T-cell (primary cell): ENCODE measurements at regions not wholly inside any gene's neighbourhood (a gene's known extent, or its start where the extent isn't known, plus 50 kb on each side); places are given as distances from the start of the nearest gene placed in this dataset.

Source experiments
- ATAC-seq, 4 experiments: fragments of 200-7000 bp in 3 of 4; fragments of 150-1000 bp in 1 of 4; cut with Tn5 transposase; replicated peaks in 1 of 4; 1 replicate in 3 of 4; 2 replicates in 1 of 4; pipeline ENCODE4 v1.10.0; 2021; ENCODE audit warnings: moderate library complexity in 3 of 4, mild to moderate bottlenecking in 2 of 4, moderate number of reproducible peaks in 1 of 4
- CTCF ChIA-PET, 2 donors: fragments of 300-600 bp; sonication (Branson Sonifier 250); formaldehyde crosslinking; loops; one replicate each; lab custom pipeline; 2022; ENCODE audit warnings: antibody characterized with exemption in 2 of 2; lab: Charles Lee
- POLR2A ChIA-PET, 2 donors: fragments of 300-600 bp; sonication (Branson Sonifier 250); formaldehyde crosslinking; loops; one replicate each; lab custom pipeline; 2022; ENCODE audit warnings: antibody characterized with exemption in 2 of 2; lab: Charles Lee
- DNase-seq, 35 experiments: peaks; one replicate each; pipeline versions ENCODE4 v3.0.0 to v3.0.0-alpha.2; 2013 to 2023
- H3K27ac ChIP-seq: one replicate; pipeline ENCODE4 v1.5.1; 2013; ENCODE audit warnings: low read length
- H3K27me3 ChIP-seq, 2 experiments: replicated peaks in 1 of 2; 1 replicate in 1 of 2; 2 replicates in 1 of 2; pipeline versions ENCODE4 v1.6.1 to v1.7.0; 2013; ENCODE audit warnings: low read length in 1 of 2, mixed read lengths in 1 of 2; ENCODE audit not compliant: control insufficient read depth in 2 of 2, insufficient read depth in 2 of 2; ENCODE audit errors: extremely low read depth in 1 of 2
- H3K36me3 ChIP-seq, 2 donors: 1 replicate in 1 of 2; 2 replicates in 1 of 2; pipeline versions ENCODE4 v1.6.1 to v1.7.0; 2013; ENCODE audit warnings: low read length in 1 of 2; ENCODE audit not compliant: control insufficient read depth in 2 of 2, insufficient read depth in 1 of 2; ENCODE audit errors: extremely low read depth in 1 of 2
- H3K4me1 ChIP-seq, 2 experiments: 1 replicate in 1 of 2; 2 replicates in 1 of 2; pipeline versions ENCODE4 v1.6.1 to v1.7.0; 2013; ENCODE audit warnings: low read length in 2 of 2, mixed read lengths in 1 of 2; ENCODE audit not compliant: insufficient read depth in 2 of 2, control insufficient read depth in 1 of 2; ENCODE audit errors: extremely low read depth in 1 of 2
- H3K4me3 ChIP-seq, 2 donors: 1 replicate in 1 of 2; 2 replicates in 1 of 2; pipeline versions ENCODE4 v1.5.1 to v1.7.0; 2013; ENCODE audit warnings: mild to moderate bottlenecking in 2 of 2, low read length in 1 of 2, moderate library complexity in 1 of 2; ENCODE audit not compliant: control insufficient read depth in 1 of 2; ENCODE audit errors: extremely low read depth in 1 of 2
- H3K9me3 ChIP-seq: 2 replicates; pipeline ENCODE4 v1.7.0; 2013
- H3K27ac Mint-ChIP-seq, 2 donors: one replicate each; pipeline ENCODE4 v1.8.0; 2020 to 2021; ENCODE audit warnings: mild to moderate bottlenecking in 2 of 2, mixed read lengths in 2 of 2
- H3K27me3 Mint-ChIP-seq, 2 donors: one replicate each; pipeline ENCODE4 v1.8.0; 2021 to 2022; ENCODE audit warnings: mixed read lengths in 2 of 2
- H3K36me3 Mint-ChIP-seq: one replicate; pipeline ENCODE4 v1.8.0; 2021; ENCODE audit warnings: mixed read lengths
- H3K4me1 Mint-ChIP-seq, 3 donors: one replicate each; pipeline ENCODE4 v1.8.0; 2020 to 2022; ENCODE audit warnings: mixed read lengths in 3 of 3, mild to moderate bottlenecking in 1 of 3
- H3K4me3 Mint-ChIP-seq, 3 donors: one replicate each; pipeline ENCODE4 v1.8.0; 2020 to 2022; ENCODE audit warnings: mild to moderate bottlenecking in 3 of 3, mixed read lengths in 3 of 3, moderate library complexity in 3 of 3
- H3K9me3 Mint-ChIP-seq, 3 donors: one replicate each; pipeline ENCODE4 v1.8.0; 2020 to 2022; ENCODE audit warnings: mixed read lengths in 3 of 3
- WGBS: methylation state at CpG from one replicate; pipeline ENCODE4 v1.1.5; 2013; ENCODE audit warnings: missing lambda C conversion rate; ENCODE audit not compliant: insufficient coverage; 5-methylcytosine and 5-hydroxymethylcytosine counted together

DNA sequence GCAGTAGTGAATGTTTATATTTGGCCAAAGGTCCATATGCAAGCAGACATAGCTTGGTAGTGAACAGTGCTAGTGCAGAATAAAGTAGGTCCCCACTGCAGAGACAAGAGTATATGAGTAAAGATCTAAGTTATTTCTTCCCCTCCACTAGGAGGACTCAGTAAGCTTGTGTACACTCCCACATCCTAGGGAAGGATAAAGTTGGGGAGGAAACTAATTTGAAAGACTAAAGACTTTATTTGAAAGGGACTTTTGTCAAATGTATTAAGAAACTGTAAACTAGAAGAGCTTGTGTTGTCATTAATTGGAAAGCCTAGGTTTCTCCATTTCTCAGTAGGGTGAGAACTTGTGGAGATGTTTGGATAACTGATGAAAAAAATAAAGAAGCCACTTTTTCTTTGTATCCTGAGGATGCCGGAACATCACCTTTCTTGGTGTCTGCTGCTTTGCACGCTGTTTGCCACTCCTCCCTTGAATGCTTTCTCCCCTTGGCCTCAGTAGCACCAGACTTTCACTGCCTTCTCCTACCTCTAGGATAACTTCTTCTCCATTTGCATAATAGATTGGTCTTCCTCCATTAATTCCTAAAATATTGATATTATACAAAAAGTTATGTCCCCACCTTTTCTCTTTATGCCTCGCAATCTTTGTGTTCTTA is 329.0 kb downstream of the PARP8 start:
- peaks cover 0 to 8% of the 10 kb centered on the region in 2 experiments for H3K27me3 ChIP-seq
- Mint-ChIP-seq H3K4me3 (no peak overlapping the region), H3K27ac (no peak overlapping the region), H3K27me3 (peaks cover 8 to 10% of the 10 kb centered on the region in 2 donors), H3K4me1 (no peaks in the 10 kb centered on the region), H3K9me3 (no peaks in the 10 kb centered on the region), H3K36me3 (no peaks in the 10 kb centered on the region)
- ATAC-seq (no peak), DNase-seq (no peak)
- 75% methylated on average over 2 of the region's 3 CpGs for WGBS
- H3K9me3 ChIP-seq = no peaks in the 10 kb centered on the region
- H3K4me3 ChIP-seq = no peak overlapping the region
- no peaks in the 10 kb centered on the region for H3K36me3 ChIP-seq
- no peak overlapping the region for H3K27ac ChIP-seq
- POLR2A ChIA-PET = no interaction called here
- CTCF ChIA-PET = no interaction called here
- H3K4me1 ChIP-seq = no peaks in the 10 kb centered on the region

DNA sequence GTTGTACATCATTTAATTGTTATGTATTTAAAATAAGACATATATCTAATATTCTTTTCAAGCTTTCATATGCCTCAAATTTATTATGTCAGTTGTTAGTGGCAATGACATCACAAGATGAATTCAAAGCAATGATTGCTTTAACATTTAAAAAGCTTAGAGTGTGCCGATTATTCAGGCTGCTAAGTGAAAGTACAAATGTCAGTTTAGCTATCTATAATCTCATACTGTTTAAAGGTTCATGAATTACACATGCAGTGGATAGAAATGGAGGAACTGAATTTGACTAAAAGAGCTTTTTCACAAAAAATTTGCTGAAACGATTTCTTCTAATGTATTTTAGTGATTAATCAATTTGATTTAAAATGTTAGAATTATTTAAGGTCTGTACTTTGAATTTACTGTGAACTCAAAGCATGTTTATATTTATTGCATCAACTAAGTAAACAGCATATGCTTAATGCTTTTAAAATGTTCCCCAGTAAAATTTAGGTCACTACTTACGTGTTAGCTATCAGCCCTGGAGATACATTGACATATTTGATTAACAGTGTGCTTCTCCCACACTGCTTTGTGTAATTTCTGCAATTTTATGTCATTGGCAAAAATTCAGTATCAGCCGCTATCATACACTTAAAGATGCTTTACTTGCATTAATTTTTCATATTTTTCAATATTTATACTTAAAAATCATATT is 334.9 kb downstream of the PARP8 start:
- H3K9me3 ChIP-seq = no peaks in the 10 kb centered on the region
- peaks cover 4 to 6% of the 10 kb centered on the region in 2 donors for H3K27me3 Mint-ChIP-seq
- no peaks in the 10 kb centered on the region for H3K4me1 ChIP-seq
- CTCF ChIA-PET = no interaction called here
- H3K27me3 ChIP-seq = no peaks in the 10 kb centered on the region
- H3K4me3 ChIP-seq = no peak overlapping the region
- no CpG with 5 or more reads among the region's 4 CpGs for WGBS
- no peak overlapping the region for H3K27ac Mint-ChIP-seq
- no peak for DNase-seq
- ATAC-seq = no peak
- no peaks in the 10 kb centered on the region for H3K36me3 ChIP-seq
- no peaks in the 10 kb centered on the region for H3K36me3 Mint-ChIP-seq
- no peak overlapping the region for H3K27ac ChIP-seq
- H3K4me3 Mint-ChIP-seq = no peak overlapping the region
- H3K9me3 Mint-ChIP-seq = no peaks in the 10 kb centered on the region
- POLR2A ChIA-PET = no interaction called here
- H3K4me1 Mint-ChIP-seq = no peaks in the 10 kb centered on the region

DNA sequence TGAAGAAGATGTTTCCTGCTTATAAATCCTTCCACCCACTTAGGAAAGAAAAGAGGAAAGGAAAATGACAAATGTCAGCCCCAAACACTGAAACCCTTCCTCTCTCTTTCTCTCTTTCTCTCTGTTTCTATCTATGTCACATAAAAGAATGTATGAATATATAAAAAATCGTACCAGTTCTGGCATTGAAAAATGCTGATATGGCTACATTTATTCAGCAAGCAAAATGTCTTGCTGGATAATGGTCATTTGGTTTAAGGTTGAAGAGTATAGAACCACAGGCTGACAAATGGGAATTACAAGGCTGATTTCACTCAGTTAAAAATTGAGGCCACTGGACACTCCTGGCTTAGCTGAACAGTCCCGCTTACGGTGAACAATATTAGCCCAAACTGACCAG is 335.9 kb downstream of the PARP8 start:
- Histone ChIP-seq H3K4me3 (no peak overlapping the region), H3K27me3 (no peaks in the 10 kb centered on the region), H3K9me3 (no peaks in the 10 kb centered on the region), H3K27ac (no peak overlapping the region), H3K36me3 (no peaks in the 10 kb centered on the region), H3K4me1 (no peaks in the 10 kb centered on the region)
- Mint-ChIP-seq H3K36me3 (no peaks in the 10 kb centered on the region), H3K27me3 (peaks cover 4 to 6% of the 10 kb centered on the region in 2 donors), H3K9me3 (no peaks in the 10 kb centered on the region), H3K4me3 (no peak overlapping the region), H3K4me1 (no peaks in the 10 kb centered on the region), H3K27ac (no peak overlapping the region)
- ATAC-seq = no peak
- POLR2A ChIA-PET = no interaction called here
- WGBS = no CpG with 5 or more reads among the region's 3 CpGs
- CTCF ChIA-PET = no interaction called here
- DNase-seq = no peak

DNA sequence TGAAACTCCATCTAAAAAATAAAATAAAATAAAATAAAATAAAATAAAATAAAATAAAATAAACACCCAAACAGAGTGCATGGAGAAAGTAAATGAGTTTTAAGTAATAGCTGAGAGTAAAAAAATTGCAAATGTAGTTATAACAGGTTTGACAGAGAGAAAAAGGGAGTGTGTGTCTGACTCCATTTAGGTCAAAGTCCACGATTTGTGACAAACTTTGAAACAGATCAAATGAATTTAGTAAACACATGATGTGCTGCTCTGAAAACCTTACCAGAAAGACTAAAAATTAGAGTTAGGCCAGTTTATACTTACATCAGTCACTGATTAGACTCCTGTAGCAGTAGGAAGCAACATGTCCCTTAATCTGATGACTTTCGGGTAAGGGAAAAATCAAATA is 346.6 kb downstream of the PARP8 start:
- Mint-ChIP-seq H3K27ac (no peak overlapping the region), H3K9me3 (no peaks in the 10 kb centered on the region), H3K4me3 (no peak overlapping the region), H3K36me3 (no peaks in the 10 kb centered on the region), H3K4me1 (no peaks in the 10 kb centered on the region), H3K27me3 (no peaks in the 10 kb centered on the region)
- ChIA-PET CTCF (no interaction called here), POLR2A (no interaction called here)
- no peak overlapping the region for H3K27ac ChIP-seq
- H3K4me1 ChIP-seq = no peaks in the 10 kb centered on the region
- DNase-seq = no peak
- ATAC-seq = no peak
- H3K4me3 ChIP-seq = no peak overlapping the region
- H3K36me3 ChIP-seq = no peaks in the 10 kb centered on the region
- no peaks in the 10 kb centered on the region for H3K9me3 ChIP-seq
- no peaks in the 10 kb centered on the region for H3K27me3 ChIP-seq
- WGBS = 86% methylated on average over 2 of the region's 2 CpGs

DNA sequence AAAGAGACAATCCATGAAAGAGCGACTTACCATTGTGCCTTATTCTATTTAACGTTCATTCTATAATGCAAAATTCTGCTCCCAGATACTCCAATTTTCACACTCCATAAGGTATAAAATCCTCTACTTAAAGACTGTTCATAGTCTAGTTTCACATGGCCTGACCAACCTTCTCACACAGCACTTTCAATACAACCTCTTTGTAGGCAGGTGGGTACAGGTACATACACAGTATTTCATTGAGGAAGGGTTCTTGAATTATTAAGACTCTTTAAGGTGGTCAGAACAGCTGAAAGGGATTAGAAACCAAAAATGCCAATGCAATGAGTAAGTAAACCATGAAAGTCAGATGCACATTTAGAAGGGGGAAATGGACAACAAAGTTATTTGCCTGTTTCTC is 352.0 kb downstream of the PARP8 start:
- H3K4me1 ChIP-seq = no peaks in the 10 kb centered on the region
- Mint-ChIP-seq H3K27ac (no peak overlapping the region), H3K9me3 (peaks cover 0 to 2% (median 0%) of the 10 kb centered on the region in 3 donors), H3K36me3 (no peaks in the 10 kb centered on the region), H3K27me3 (no peaks in the 10 kb centered on the region), H3K4me1 (no peaks in the 10 kb centered on the region), H3K4me3 (no peak overlapping the region)
- no peaks in the 10 kb centered on the region for H3K9me3 ChIP-seq
- no peak overlapping the region for H3K4me3 ChIP-seq
- CTCF ChIA-PET = no interaction called here
- H3K36me3 ChIP-seq = no peaks in the 10 kb centered on the region
- no peak for DNase-seq
- POLR2A ChIA-PET = no interaction called here
- ATAC-seq = no peak
- no peak overlapping the region for H3K27ac ChIP-seq
- 80% methylated on average over 1 of the region's 2 CpGs for WGBS
- H3K27me3 ChIP-seq = no peaks in the 10 kb centered on the region

DNA sequence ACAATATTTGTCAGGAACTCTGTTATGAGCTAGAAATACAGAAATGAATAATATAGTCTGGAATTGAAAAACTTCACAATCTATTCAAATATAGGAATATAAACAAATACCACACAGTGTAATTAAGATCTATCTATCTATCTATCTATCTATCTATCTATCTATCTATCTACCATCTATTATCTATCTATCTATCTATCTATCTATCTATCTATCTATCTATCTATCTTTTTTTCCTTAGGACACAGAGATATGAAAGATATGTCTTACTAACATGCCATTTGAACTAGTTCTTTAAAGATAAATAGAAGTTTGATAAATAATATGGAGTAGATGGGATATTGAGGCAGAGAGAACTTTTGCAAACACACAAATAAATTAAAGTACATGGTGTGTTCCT is 357.8 kb downstream of the PARP8 start:
- no peaks in the 10 kb centered on the region for H3K36me3 Mint-ChIP-seq
- POLR2A ChIA-PET = no interaction called here
- DNase-seq (no peak), ATAC-seq (no peak)
- no peaks in the 10 kb centered on the region for H3K4me1 Mint-ChIP-seq
- peaks cover 5 to 16% (median 11%) of the 10 kb centered on the region in 3 donors for H3K9me3 Mint-ChIP-seq
- Histone ChIP-seq H3K27me3 (no peaks in the 10 kb centered on the region), H3K36me3 (no peaks in the 10 kb centered on the region), H3K9me3 (no peaks in the 10 kb centered on the region), H3K4me1 (no peaks in the 10 kb centered on the region), H3K4me3 (no peak overlapping the region), H3K27ac (no peak overlapping the region)
- no peak overlapping the region for H3K4me3 Mint-ChIP-seq
- no peaks in the 10 kb centered on the region for H3K27me3 Mint-ChIP-seq
- CTCF ChIA-PET = interaction anchor here in 1 of 2 donors (0.7 kb wide), 1 partner anchor 19 kb away, joined by 3 read pairs; no protein-coding TSS in a partner anchor
- H3K27ac Mint-ChIP-seq = no peak overlapping the region
